Stimulated activated CD4-positive, alpha-beta T cell treated with anti-CD3 and anti-CD28 coated beads, Interleukin-15, amount 100 ng/mL, for 48 hours (primary cell): ENCODE measurements at regions not wholly inside any gene's neighbourhood (a gene's known extent, or its start where the extent isn't known, plus 50 kb on each side); places are given as distances from the start of the nearest gene placed in this dataset.
"Not testable (repeated sequence)": the region's sequence is repeated elsewhere in the genome, so short reads cannot be mapped to it uniquely, and the experiment has no call there.

Experiments used
- DNase-seq, 2 donors: peaks; one replicate each; pipeline ENCODE4 v3.0.0-alpha.2; 2020; ENCODE audit warnings: low read depth in 2 of 2

DNA sequence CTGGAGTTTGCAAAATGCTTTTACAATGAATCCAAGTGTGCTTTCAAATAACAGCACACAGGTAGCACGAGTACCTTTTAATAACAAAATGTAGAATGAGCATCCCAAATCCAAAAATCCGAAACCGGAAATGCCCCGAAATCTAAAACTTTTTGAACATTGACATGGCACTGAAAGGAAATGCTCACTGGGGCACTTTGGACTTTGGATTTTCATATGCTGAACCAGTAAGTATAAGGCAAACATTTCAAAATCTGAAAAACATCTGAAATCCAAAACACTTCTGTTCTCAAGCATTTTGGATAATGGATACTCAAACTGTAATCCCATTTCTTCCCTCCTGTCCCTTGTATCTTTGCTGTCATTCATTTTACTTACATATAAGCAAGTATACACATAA lies 50.1 kb downstream of the GCNT4 start:
- no peak for DNase-seq

DNA sequence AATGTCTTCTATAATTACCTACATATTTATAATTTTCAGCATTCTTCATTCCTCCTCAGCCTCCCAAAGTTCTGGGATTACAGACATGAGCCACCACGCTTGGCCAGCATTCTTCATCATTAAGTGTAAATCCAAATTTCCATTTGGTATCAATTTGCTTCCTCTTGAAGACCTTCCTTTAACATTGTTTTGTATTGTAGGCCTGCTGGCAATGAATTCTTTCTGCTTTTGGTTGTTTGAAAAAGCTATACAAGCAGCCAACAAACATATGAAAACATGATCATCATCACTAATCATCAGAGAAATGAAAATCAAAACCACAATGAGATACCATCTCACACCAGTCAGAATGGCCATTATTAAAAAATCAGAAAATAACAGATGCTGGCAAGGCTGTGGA lies 56.4 kb downstream of the GCNT4 start:
- no peak for DNase-seq

DNA sequence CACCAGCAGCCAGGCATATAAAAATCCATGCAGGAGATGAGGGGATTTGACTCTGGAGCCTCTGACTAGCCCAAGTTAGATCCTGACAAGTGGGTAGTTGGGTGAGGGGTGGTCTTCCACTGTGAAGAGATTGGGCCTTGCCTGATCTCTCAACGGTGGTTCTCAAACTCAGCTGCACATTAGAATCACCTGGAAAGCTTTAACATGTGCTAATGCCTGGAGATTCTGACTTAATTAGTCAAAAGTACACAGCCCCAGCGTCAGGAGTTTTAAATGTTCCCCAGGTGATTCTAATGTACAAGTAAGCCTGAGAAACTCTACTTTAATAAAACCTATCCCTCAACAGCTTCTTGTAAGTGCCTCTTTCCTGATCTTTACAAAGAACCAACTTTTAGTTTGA lies 57.5 kb downstream of the GCNT4 start:
- no peak for DNase-seq

DNA sequence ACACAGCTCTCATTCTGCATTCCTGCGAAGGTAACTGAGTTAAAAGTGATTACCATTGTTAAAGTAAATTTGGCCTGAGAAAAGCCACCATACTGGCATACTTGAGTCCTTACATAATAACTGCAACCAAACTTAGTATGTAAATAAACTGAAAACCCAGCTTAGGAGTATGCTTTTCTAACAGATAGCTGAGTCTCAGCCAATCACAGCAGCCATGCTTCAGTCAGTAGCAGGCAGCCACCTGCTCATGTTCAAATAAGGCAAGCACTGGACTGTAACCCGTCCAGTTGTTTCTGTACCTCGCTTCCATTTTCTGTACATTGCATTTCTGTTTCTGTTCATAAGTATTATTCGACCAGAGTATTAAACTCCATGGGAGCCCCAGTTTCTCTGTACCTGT lies 58.6 kb downstream of the GCNT4 start:
- DNase-seq = no peak

DNA sequence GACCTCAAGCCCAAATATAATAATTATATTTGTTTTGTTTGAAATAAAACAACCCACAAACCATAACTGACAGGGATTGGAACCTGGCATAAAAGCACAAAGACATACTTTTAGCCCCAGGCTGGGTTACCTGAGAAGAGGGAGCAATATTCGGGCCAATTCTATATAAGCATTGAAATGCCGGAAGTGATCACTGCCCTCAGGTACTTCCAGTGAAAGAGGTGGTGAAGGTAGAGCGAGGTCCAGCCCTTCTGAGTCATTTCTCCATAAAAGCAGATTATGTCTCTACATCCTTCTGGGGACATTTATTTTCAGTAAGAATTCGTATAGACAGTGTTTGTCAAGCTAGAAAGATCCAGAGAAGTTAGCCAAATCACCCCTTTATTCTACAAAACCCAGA lies 59.6 kb downstream of the GCNT4 start:
- no peak for DNase-seq

DNA sequence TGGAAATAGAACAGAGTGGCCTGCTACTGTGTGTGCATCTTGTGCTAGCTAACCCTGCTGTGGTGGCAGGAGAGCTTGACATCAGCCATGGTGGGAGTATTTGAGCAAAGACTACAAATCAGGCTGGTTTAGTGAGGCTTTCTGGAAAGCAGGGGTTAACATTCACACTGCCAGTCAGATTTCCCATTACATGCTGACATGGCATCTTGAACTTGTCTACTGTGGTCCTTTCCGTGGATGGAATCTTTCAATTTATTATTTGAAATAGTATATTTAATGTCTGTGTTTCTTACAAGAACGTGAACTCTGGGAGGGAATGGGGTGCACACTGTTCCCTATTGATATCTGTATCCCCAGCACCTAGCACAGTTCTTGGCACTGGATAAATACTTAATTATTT lies 60.8 kb downstream of the GCNT4 start:
- no peak for DNase-seq

DNA sequence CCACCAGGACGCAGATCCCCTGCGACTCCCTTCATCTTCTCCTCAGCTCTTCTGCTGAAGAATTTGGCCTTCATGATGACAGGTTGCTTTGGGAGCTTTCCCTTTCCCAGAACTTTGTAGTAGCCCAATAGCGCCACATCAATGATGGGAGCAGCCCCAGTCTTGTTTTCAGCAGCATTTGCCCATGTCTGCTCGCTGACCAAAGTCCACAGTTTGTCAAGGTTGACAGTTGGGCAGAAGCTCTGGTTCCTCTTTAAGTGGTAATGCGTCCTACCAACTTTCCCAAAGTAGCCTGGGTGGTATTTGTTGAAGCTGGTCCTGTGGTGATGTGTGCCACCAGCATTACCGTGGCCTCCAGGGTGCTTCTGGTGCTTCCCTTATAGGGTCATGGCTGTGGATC lies 62.2 kb downstream of the GCNT4 start:
- DNase-seq = no peak

DNA sequence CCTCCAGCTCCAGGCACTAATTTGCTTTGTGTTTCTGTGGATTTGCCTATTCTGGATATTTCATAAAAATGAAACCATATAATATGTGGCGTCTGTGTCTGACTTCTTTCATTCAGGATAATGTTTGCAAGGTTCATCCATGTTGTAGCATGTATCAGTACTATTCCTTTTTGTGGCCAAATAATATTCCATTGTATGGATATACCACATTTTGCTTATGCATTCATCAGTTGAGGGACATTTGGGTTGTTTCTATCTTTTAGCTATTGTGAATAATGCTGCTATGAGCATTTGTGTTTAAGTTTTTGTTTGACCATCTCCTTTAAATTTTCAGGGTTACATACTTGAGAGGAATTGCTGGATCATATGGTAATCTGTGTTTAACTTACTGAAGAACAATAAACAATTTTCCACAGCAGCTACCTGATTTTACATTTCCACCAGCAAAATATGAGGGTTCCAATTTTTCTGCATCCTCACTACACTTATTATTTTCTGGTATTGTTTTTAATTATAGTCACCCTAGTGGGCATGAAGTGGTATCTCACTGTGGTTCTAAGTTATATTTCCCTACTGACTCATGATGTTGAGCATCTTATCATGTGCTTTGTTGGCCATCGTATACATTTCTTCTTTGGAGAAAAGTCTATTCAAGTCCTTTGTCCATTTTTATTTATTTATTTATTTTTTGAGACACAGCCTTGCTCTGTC lies 63.9 kb downstream of the GCNT4 start:
- DNase-seq = no peak

DNA sequence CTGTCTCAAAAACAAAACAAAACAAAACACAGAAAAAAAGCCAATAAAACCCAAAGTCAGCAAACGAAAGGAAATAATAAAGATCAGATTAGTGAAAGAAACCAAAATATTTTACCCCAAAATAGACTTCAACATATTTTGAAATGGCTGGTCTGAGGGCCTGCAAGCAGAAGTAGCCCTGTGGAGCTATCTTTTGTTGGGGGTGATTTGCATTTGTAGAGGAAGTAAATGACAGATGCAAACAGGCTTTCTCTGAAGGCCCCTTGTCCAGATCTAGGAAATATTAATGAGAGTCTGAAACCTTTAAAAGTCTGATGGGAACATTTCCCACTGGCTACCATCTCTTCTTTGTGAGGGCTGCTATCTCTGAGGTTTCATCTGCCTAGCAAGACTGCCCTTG lies 74.0 kb downstream of the GCNT4 start:
- DNase-seq = no peak

DNA sequence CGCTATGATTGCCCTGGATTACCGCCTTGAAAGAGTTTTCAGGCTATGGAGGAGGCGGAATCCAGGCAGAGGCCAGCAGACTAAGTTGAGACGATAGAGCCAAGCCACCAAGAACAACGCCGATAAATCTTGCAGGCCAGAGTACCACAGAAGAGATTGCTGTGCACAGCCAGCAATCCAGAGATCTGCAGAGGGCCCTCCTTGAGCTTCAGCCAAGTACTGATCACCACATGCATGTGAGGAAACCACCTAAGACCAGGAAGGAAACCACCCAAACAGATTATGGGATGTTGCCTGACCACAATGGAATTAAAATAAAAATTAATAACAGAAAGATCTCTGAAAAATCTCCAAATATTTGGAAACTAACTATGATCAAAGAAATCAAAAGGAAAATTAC lies 74.9 kb downstream of the GCNT4 start:
- DNase-seq = no peak

DNA sequence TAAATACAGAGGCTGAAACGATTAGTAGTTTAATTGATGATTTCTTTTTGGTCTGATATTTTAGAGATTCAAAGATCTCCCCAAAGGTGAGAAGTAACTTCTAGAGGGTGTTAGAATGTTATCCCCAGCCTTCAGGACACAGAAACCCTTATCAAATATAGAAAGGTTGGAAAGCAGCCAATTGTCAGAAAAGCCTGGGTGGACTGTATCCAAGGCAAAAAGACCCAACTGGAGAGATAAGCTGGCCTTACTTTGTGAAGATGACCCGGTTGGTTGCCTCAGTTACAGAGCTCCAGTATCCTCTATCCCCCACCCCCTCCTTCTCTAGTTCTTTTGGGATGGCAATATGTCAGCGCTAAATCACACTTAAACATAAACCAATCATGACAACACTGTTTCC lies 75.7 kb downstream of the GCNT4 start:
- no peak for DNase-seq

DNA sequence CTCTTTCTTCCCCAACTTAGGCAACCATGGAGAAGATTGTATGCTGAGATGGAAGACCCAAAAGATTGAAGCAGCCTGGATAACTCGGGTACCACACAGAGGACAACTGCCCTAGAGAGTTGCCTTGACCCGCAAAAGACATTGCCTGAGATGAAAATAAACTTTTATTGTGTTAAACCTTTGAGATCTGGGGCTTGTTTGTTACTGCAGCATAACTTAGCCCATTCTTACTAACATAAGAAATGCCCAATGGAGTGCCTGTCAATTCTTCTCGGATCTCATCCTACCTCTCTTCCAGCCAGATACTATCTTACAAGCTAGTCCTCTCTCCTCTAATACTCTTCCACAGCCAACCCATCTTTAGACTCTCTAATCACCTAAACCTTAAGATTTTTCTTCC lies 76.8 kb downstream of the GCNT4 start:
- no peak for DNase-seq

DNA sequence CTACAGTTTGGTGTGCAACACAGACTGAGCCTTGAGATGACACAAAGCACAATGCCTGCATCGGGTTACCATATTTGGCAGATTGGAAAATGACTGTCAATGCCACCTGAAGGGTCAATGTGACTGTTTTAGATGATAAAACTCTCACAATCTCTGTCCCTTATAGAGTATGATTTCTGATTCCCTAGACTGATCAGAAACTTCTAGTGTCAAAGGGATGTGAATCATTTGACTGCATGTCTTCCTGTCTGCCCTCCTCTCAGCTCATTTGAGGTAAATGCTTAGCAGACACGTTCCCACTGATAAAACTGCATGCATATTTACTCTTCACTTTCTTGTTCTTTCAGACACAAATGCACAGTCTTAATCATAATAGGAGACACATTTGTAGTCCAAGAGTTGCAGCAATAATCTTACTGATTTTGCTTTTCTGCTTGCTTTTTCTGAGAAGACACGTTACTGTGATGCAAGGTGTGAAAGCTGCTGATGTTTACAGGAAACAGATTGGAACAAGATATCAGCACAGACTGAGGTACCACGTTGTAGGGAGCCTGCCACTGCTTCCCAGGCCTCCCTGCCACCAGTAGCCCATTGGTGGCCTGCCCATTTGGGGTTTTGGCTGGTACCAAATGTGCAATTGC lies 77.8 kb downstream of the GCNT4 start:
- peak; percentile 4 to 10 for DNase-seq

DNA sequence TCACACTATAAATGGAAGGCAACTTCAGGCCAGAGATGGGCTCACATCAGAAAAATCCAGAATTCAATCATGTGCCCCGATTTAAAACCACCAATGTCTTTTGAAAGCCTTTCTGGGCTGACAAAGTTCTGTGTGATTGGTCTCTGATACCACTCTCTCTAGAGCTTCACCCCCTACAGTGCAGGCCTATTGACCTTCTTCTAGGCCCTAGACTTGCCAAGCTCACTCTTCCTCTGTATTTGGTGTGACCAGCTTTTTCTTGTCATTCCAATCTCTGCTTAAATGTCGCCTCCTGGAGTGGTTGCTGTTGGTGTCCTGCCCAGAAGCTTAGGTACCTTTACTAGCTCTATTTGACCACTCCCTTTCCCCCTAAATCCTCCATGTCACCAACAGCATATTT lies 78.7 kb downstream of the GCNT4 start:
- DNase-seq = no peak

DNA sequence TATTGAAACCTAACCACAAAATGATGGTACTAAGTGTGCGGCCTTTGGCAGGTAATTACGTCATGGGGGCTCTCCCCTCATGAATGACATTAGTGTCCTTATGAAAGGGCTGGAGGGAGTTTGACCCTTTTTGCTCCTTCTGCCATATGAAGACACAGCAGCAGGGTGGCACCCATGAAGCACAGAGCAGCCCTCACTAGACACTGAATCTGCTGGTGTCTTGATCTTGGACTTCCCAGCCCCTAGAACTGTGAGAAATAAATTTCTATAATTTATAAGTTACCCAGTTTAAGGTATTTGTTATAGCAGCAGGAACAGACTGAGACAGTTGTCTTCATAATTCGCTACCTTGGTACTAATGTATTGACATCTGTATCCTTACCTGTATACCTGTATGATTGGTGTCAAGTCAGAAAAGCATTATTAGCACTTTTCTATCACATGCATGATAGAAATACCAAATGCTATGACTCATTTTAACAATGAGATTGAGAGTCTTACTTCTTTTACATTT lies 80.4 kb downstream of the GCNT4 start:
- no peak for DNase-seq

DNA sequence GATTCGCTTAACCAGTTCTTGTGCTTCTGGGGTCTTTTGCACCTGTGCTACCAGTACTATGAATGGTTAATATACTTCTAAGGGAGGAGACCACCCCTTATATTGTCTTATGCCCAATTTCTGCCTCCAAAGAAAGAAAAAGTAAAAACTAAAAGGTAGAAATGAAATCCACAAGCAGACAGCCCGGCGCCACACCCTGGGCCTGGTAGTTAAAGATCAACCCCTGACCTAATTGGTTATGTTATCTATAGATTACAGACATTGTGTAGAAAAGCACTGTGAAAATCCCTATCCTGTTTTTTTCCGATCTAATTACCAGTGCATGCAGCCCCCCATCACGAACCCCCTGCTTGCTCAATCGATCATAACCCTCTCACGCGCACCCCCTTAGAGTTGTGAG lies 81.5 kb downstream of the GCNT4 start:
- not testable (repeated sequence) for DNase-seq

DNA sequence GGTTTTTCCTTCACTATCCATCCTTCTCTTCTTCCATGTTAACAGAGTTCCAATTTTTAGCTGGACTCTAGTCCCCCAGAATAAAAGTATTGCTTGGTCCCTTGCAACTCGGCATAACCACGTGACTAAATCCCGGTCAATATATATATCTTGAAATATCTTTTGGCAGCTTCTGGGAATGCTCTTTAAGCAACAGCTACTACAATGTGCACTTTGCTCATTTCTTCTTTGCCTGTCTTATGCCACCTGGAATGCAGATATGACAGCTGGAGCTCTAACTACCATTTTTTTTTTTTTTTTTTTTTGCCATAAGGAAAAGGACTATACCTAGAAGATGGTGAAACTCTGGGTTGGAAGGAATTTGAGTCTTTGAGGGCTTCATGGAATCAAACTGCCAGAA lies 82.6 kb downstream of the GCNT4 start:
- no peak for DNase-seq

DNA sequence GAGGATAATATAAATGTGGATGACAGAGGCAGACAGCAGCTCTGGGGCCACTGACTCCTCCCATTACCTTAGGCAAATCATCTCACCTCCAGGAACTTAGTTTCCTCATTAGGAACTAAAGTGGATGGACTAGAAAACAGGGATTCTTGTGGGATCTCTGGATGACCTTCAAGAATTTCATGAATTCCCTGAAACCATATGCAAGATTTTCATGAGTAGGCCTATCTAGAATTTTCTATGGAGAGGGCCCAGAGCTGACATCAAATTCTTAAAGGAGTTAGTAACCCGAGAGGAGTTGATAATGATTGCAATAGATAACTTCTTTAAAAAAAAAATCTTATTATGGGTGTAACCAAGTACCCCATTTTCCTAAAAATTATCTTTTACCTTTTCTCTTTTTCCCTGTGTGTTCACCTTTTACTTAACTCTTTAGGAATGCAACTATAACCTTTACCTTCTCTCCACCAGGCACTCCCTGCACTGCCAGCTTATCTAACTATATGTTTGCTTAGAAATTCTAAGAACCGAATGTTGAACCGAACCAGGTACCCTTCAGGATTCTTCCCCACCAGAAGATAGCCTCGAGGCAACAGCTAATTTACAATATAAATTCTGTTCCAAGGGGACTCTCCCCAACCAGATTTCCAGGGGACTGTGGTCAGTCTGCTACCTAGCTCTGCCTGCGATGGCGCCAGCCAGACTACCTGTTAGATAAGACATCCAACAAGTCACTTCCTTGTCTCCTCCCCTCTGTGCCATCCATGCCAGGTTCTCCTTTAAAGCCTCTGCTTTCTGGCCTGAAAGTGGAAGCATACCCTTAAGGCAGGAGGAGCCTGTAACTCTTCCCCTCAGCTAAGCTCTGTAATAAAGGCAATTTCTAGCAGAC lies 86.0 kb downstream of the GCNT4 start:
- DNase-seq = no peak

DNA sequence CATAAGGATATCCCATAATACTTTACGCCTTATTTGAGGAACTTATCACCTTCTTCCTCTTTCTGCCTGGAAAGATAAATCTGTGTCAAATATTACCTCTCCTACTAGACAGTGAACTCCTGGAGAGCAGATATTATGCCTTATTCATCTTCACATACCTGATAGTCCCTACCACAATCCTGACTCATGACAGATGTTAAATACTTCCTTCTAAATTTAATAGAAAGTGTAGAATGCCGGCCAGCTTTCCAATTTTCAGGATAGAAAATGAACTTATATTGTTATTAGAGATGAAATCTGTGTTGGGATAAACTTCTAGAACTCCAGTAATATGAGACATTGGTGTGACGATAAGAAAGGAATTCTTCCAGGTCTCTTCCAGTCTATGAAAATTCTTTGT lies 89.0 kb downstream of the GCNT4 start:
- no peak for DNase-seq

DNA sequence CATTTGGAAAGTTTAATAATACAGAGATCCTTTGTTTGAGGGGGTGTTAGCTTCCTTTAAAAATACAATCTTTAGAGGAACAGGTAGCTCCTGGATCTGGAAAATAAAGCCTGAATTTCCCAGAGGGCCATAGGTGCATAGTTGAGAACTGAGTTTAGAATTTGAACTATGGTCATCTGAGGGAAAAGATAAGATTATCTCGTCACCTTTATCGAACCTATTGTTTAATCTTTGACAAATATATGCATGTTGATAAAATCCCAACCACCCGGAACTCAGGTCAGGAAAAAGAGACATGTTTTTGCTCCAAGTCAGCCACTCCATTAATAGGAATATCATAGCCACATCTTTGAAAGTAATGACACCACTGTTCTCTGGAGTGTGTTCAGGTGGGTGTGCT lies 91.7 kb upstream of the FAM169A start:
- no peak for DNase-seq

DNA sequence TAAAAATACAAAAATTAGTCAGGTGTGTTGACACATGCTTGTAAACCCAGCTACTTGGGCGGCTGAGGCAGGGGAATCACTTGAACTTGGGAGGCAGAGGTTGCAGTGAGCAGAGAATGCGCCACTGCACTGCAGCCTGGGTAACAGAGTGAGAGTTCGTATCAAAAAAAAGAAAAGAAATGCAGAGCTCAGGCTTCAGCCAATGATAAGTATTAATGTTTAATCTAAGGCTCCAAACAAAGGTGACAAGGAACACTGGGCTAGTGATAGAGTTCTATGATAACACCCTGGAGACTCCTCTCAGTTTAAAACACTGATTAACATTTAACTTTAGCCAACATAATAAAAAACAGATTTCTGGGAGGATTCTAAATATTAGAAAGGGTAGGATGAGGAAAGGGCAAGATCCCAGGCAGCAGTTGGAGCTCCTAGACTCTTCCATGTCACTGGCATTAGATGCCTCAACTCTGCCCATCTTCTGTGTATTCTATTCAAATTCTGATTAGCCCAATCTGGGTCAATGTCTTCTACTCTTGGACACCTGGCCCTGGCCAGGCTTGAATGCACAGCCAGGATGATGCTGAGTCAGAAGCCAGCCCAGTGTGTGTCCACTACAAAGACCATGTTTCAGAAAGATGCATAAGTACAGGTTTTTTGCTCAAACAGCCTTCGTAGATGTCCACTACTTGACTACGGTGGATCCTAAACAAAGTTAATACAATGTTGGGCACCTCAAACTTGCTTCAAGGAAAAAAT lies 91.0 kb upstream of the FAM169A start:
- DNase-seq = no peak

DNA sequence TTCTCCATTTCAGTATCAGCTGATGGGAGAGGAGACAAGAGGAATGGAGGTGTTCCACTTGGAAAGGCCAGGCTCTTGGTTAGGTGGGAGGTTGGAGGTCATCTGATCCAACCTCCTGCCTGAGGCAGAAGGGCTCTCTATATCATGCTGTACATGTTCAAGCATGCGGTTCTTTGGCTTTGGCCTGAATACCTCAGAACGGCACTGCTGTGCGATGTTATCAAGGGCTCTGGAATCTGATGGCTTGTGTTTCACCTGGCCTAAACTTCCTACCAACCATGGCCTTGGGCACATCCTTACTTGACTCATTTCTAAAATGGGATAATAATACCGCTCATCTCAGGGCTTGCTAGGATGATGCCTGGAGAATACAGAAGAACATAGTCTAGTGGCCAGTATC lies 90.1 kb upstream of the FAM169A start:
- no peak for DNase-seq
